WI38 (cell line): ENCODE measurements at regions not wholly inside any gene's neighbourhood (a gene's known extent, or its start where the extent isn't known, plus 50 kb on each side); places are given as distances from the start of the nearest gene placed in this dataset.

Experiments
- H3K4me3 ChIP-seq: 2 replicates; pipeline ENCODE4 v1.5.1; 2011; ENCODE audit warnings: low read depth, mild to moderate bottlenecking, control low read depth, low read length
- CTCF ChIP-seq: IDR thresholded peaks from 2 replicates; pipeline ENCODE4 v1.5.1; 2012; ENCODE audit warnings: low read depth, mild to moderate bottlenecking, control low read depth, low read length

GRCh38 chr16:51931653-51932052 is 615.3 kb downstream of the TOX3 start:
- no peak overlapping the region for H3K4me3 ChIP-seq
- no peak for TF ChIP-seq CTCF

DNA sequence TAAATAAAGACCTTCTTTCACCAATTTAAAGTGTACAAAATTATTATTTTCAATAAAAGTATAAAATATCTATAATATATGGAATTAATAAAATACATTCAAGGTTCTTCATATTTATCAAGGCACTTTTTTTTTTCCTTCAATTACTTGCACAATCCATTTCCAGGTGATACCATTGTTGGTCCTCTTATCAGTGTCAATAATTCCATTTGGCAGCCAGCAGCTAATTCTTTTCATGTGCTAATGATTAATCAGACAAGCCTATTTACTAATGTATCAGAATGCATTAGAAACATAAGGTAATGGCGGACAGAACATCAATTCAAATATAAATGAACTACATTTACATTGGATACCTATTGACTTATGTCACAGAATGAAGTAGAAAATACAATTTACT is 622.2 kb downstream of the TOX3 start:
- H3K4me3 ChIP-seq = no peak overlapping the region
- no peak for TF ChIP-seq CTCF

GRCh38 chr16:51922476-51922875 is 624.5 kb downstream of the TOX3 start:
- no peak for TF ChIP-seq CTCF

DNA sequence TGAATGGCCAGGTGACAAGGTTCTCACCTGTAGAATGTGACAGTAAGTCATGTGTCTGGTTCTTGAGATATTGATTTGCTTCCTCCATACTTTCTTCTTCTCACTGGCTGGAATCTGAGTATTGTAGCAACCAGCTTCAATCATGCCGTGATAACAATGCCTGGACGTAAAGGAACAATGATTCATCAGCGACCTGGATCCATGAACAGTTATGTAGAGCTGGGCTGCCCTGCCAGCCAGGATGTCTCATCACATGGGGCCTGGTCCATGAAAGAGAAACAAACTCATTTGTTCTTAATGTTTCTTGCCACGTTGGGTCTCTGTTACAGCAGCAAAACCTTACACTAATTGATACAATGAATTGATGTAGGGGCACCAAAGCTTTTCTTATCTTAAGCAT is 627.2 kb downstream of the TOX3 start:
- H3K4me3 ChIP-seq = no peak overlapping the region
- no peak for TF ChIP-seq CTCF

More at GRCh38 chr16:51922476-51922875, 624.5 kb downstream of the TOX3 start:
- H3K4me3 ChIP-seq = no peak overlapping the region

- H3K4me3 ChIP-seq = no peak overlapping the region
- TF ChIP-seq CTCF = no peak
These were observed 630.1 kb downstream of the TOX3 start for GRCh38 chr16:51916814-51917213.

GRCh38 chr16:51916231-51916630 is 630.7 kb downstream of the TOX3 start:
- TF ChIP-seq CTCF = no peak
- H3K4me3 ChIP-seq = no peak overlapping the region

- no peak for TF ChIP-seq CTCF
- no peak overlapping the region for H3K4me3 ChIP-seq
These were observed 639.3 kb downstream of the TOX3 start for GRCh38 chr16:51907680-51908079.
